H1 (cell line): ENCODE measurements at regions not wholly inside any gene's neighbourhood (a gene's known extent, or its start where the extent isn't known, plus 50 kb on each side); places are given as distances from the start of the nearest gene placed in this dataset.

ENCODE experiments used
- ASH2L ChIP-seq: fragments of 200-600, 300-600 bp; sonication (generic); IDR thresholded peaks from one replicate; pipeline ENCODE4 v1.7.1; 2017; ENCODE audit warnings: low read length
- BCL11A ChIP-seq, 2 experiments: IDR thresholded peaks; one replicate each; pipeline ENCODE4 v1.6.1; 2011; ENCODE audit warnings: low read depth in 2 of 2, low read length in 2 of 2, mild to moderate bottlenecking in 2 of 2
- CHD1 ChIP-seq: IDR thresholded peaks from 2 replicates; pipeline ENCODE4 v1.6.1; 2012; ENCODE audit warnings: low read depth, low read length, improper control_type of control experiment
- GTF2F1 ChIP-seq: IDR thresholded peaks from 2 replicates; pipeline ENCODE4 v1.6.1; 2012; ENCODE audit warnings: low read depth, low read length, improper control_type of control experiment, borderline replicate concordance
- MAFK ChIP-seq: IDR thresholded peaks from 2 replicates; pipeline ENCODE4 v1.6.1; 2012; ENCODE audit warnings: low read depth, mild to moderate bottlenecking, improper control_type of control experiment, low read length
- RFX5 ChIP-seq: IDR thresholded peaks from 2 replicates; pipeline ENCODE4 v1.6.1; 2011; ENCODE audit warnings: low read depth, low read length, improper control_type of control experiment, borderline replicate concordance
- RNF2 ChIP-seq: fragments of 200-900, 300-1000 bp; sonication (generic); IDR thresholded peaks from 2 replicates; pipeline ENCODE4 v1.7.1; 2016; ENCODE audit warnings: borderline replicate concordance, low read depth, mild to moderate bottlenecking, antibody characterized with exemption, low read length; ENCODE audit not compliant: poor library complexity, severe bottlenecking; ENCODE audit errors: missing control alignments
- SIN3A ChIP-seq, 2 experiments: IDR thresholded peaks in 1 of 2; conservative IDR thresholded peaks in 1 of 2; 2 replicates each; pipeline ENCODE4 v1.6.1; 2011 to 2012; ENCODE audit warnings: low read length in 2 of 2, improper control_type of control experiment in 1 of 2, low read depth in 1 of 2, mild to moderate bottlenecking in 1 of 2
- SIX5 ChIP-seq: IDR thresholded peaks from 2 replicates; pipeline ENCODE4 v1.6.1; 2011; ENCODE audit warnings: mild to moderate bottlenecking, low read depth, low read length
- SRF ChIP-seq: IDR thresholded peaks from 2 replicates; pipeline ENCODE4 v1.6.1; 2011; ENCODE audit warnings: mild to moderate bottlenecking, low read depth, low read length, moderate library complexity
- TF ChIP-seq, protein P1 (sequence below): fragments of 300-600 bp; sonication (generic); IDR thresholded peaks from 2 replicates; pipeline ENCODE4 v1.7.1; 2012; ENCODE audit warnings: low read length, moderate library complexity, mild to moderate bottlenecking, inconsistent platforms; ENCODE audit not compliant: insufficient replicate concordance

DNA sequence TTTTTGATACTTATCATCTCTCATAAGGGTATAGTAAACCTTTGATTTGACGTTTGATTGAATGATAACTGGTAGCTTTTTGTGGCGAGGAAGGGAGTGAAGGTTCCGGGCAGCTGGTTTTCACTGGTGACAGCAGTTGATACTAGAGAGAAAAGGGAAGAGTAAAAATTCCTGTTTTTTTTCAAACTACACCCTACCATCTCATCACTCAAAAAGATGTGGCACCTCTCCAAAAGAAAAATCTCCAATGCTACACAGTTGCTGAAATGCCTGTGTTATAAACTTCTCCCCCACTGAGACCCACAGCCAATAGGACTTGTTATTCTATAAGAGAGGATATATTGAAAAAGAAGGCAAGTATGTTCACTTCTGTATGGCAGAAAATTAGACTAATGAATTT lies 154.0 kb downstream of the MAIP1 start (continued):
- TF ChIP-seq, protein P1, sequence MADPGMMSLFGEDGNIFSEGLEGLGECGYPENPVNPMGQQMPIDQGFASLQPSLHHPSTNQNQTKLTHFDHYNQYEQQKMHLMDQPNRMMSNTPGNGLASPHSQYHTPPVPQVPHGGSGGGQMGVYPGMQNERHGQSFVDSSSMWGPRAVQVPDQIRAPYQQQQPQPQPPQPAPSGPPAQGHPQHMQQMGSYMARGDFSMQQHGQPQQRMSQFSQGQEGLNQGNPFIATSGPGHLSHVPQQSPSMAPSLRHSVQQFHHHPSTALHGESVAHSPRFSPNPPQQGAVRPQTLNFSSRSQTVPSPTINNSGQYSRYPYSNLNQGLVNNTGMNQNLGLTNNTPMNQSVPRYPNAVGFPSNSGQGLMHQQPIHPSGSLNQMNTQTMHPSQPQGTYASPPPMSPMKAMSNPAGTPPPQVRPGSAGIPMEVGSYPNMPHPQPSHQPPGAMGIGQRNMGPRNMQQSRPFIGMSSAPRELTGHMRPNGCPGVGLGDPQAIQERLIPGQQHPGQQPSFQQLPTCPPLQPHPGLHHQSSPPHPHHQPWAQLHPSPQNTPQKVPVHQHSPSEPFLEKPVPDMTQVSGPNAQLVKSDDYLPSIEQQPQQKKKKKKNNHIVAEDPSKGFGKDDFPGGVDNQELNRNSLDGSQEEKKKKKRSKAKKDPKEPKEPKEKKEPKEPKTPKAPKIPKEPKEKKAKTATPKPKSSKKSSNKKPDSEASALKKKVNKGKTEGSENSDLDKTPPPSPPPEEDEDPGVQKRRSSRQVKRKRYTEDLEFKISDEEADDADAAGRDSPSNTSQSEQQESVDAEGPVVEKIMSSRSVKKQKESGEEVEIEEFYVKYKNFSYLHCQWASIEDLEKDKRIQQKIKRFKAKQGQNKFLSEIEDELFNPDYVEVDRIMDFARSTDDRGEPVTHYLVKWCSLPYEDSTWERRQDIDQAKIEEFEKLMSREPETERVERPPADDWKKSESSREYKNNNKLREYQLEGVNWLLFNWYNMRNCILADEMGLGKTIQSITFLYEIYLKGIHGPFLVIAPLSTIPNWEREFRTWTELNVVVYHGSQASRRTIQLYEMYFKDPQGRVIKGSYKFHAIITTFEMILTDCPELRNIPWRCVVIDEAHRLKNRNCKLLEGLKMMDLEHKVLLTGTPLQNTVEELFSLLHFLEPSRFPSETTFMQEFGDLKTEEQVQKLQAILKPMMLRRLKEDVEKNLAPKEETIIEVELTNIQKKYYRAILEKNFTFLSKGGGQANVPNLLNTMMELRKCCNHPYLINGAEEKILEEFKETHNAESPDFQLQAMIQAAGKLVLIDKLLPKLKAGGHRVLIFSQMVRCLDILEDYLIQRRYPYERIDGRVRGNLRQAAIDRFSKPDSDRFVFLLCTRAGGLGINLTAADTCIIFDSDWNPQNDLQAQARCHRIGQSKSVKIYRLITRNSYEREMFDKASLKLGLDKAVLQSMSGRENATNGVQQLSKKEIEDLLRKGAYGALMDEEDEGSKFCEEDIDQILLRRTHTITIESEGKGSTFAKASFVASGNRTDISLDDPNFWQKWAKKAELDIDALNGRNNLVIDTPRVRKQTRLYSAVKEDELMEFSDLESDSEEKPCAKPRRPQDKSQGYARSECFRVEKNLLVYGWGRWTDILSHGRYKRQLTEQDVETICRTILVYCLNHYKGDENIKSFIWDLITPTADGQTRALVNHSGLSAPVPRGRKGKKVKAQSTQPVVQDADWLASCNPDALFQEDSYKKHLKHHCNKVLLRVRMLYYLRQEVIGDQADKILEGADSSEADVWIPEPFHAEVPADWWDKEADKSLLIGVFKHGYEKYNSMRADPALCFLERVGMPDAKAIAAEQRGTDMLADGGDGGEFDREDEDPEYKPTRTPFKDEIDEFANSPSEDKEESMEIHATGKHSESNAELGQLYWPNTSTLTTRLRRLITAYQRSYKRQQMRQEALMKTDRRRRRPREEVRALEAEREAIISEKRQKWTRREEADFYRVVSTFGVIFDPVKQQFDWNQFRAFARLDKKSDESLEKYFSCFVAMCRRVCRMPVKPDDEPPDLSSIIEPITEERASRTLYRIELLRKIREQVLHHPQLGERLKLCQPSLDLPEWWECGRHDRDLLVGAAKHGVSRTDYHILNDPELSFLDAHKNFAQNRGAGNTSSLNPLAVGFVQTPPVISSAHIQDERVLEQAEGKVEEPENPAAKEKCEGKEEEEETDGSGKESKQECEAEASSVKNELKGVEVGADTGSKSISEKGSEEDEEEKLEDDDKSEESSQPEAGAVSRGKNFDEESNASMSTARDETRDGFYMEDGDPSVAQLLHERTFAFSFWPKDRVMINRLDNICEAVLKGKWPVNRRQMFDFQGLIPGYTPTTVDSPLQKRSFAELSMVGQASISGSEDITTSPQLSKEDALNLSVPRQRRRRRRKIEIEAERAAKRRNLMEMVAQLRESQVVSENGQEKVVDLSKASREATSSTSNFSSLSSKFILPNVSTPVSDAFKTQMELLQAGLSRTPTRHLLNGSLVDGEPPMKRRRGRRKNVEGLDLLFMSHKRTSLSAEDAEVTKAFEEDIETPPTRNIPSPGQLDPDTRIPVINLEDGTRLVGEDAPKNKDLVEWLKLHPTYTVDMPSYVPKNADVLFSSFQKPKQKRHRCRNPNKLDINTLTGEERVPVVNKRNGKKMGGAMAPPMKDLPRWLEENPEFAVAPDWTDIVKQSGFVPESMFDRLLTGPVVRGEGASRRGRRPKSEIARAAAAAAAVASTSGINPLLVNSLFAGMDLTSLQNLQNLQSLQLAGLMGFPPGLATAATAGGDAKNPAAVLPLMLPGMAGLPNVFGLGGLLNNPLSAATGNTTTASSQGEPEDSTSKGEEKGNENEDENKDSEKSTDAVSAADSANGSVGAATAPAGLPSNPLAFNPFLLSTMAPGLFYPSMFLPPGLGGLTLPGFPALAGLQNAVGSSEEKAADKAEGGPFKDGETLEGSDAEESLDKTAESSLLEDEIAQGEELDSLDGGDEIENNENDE = no peak
- TF ChIP-seq CHD1 (no peak), SRF (no peak), GTF2F1 (no peak), ASH2L (no peak), RFX5 (no peak), SIX5 (no peak), RNF2 (no peak), BCL11A (IDR thresholded peaks at IDR 0.05; ENCODE audit: low read depth in 2 of 2, low read length in 2 of 2) (no peak), SIN3A (conservative IDR thresholded peaks at IDR 0.05 in 1 of 2, IDR thresholded peaks at IDR 0.05 in 1 of 2; ENCODE audit: low read depth in 1 of 2, low read length in 2 of 2) (no peak), MAFK (no peak)
